ENCODE measurements at regions not wholly inside any gene's neighbourhood (a gene's known extent, or its start where the extent isn't known, plus 50 kb on each side); places are given as distances from the start of the nearest gene placed in this dataset.

GRCh38 chr5:164360589-164360988 is 855.2 kb downstream of the MAT2B start:
- no peak for TF ChIP-seq CTCF (IDR thresholded peaks at IDR 0.05)
- no peak for TF ChIP-seq POLR2A (IDR thresholded peaks at IDR 0.05)
- TF ChIP-seq POLR2AphosphoS5 (IDR thresholded peaks at IDR 0.05) = no peak

Data from transverse colon (tissue), 4 donors.